Fibroblast of villous mesenchyme (primary cell): ENCODE measurements at regions not wholly inside any gene's neighbourhood (a gene's known extent, or its start where the extent isn't known, plus 50 kb on each side); places are given as distances from the start of the nearest gene placed in this dataset.
A peak's percentile ranks its signal among the peaks of the same experiment; 100 is the strongest.
"Not testable (repeated sequence)": the region's sequence is repeated elsewhere in the genome, so short reads cannot be mapped to it uniquely, and the experiment has no call there.

Source experiments
- DNase-seq: peaks from one replicate; pipeline ENCODE4 v3.0.0-alpha.2; 2010; ENCODE audit warnings: low read depth
- H3K4me3 ChIP-seq: 2 replicates; pipeline ENCODE4 v1.5.1; 2011; ENCODE audit warnings: low read depth, mild to moderate bottlenecking, low read length
- CTCF ChIP-seq: IDR thresholded peaks from 2 replicates; pipeline ENCODE4 v1.5.1; 2012; ENCODE audit warnings: low read depth, mild to moderate bottlenecking, low read length; ENCODE audit not compliant: insufficient read depth

GRCh38 chr14:55849833-55850232 lies 268.4 kb upstream of the PELI2 start:
- H3K4me3 ChIP-seq, result no peak overlapping the region
- DNase-seq, result no peak
- no peak for TF ChIP-seq CTCF

DNA sequence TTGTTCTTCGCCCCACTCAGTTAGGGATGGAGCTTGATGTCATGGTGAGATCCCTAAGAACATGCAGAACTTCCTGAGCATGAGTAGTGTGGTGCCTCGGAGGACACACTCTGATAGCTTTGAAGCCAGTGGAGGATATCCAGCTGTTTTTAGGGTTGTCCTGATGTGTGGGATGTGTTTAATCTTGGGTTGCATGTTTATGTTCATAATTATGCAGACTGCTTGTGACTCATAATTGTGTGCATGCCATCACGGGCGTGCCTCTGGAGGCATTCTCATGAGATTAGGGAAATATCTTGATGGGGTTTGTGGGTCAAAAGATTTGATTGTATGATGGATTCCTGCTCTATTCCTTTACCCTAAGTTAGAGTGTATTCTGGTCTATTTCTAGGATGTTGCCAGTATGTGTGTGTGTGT lies 267.4 kb upstream of the PELI2 start:
- H3K4me3 ChIP-seq, result no peak overlapping the region
- no peak for TF ChIP-seq CTCF
- peak; percentile 87 for DNase-seq

DNA sequence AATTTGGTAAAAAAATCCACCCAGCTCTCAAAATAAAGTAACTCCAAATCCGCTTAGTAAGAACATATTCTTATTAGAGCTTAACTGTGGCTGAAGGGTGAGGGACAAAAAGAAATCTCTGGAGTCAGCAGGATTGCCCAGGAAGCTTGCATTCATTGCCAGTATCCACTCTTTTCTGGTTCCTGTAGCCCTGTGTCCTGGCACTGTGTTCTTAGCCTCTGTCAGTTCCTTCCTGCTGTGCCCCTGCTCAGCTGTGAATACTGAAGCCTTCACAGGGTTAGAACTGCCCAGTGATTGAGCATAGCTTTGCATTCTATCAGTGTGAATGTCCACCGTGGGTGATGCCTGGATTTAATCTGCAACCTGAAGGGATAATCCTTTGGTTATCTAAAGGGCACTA lies 266.9 kb upstream of the PELI2 start:
- DNase-seq, result no peak
- no peak overlapping the region for H3K4me3 ChIP-seq
- TF ChIP-seq CTCF, result no peak

DNA sequence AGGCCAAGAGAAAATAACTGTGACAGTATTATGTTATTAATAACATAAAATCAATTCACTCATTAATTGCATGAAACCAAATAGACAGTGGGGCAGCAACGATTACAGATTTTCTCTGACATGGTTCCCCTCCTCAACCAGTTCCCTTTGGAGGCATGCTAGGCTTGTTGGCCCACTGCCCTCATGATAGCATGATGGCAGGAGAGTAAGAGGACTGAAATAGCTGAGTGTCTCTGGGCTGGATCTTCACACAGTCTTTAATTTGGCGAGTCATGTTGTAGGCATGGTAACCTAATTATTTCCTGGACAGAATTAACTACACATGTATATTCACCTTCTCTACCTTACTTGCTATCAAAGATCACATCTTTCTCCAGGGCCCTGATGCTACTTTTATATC lies 266.2 kb upstream of the PELI2 start:
- TF ChIP-seq CTCF, result no peak
- no peak for DNase-seq
- H3K4me3 ChIP-seq, result no peak overlapping the region

GRCh38 chr14:55855751-55856150 lies 262.5 kb upstream of the PELI2 start:
- DNase-seq, result no peak
- TF ChIP-seq CTCF, result no peak
- H3K4me3 ChIP-seq, result no peak overlapping the region

GRCh38 chr14:55858604-55859003 lies 259.6 kb upstream of the PELI2 start:
- H3K4me3 ChIP-seq, result no peak overlapping the region
- TF ChIP-seq CTCF, result no peak

GRCh38 chr14:55861561-55861960 lies 256.6 kb upstream of the PELI2 start:
- not testable (repeated sequence) for DNase-seq, H3K4me3 ChIP-seq

More at GRCh38 chr14:55858604-55859003, 259.6 kb upstream of the PELI2 start:
- DNase-seq, result no peak
